ENCODE measurements at regions not wholly inside any gene's neighbourhood (a gene's known extent, or its start where the extent isn't known, plus 50 kb on each side); places are given as distances from the start of the nearest gene placed in this dataset.

GRCh38 chr17:77636835-77637817 lies 321.4 kb upstream of the TNRC6C start:
- no peak overlapping the region for H3K9ac ChIP-seq (ENCODE audit: low read length)
- no peaks in the 10 kb centered on the region for H3K27me3 ChIP-seq (ENCODE audit: control insufficient read depth, insufficient read depth, low read length)
- H3K4me3 ChIP-seq (ENCODE audit: low read length) = no peak overlapping the region
- no peak overlapping the region for H3K27ac ChIP-seq (ENCODE audit: low read depth, low read length)
- H3K36me3 ChIP-seq (ENCODE audit: control insufficient read depth, insufficient read depth, low read length) = no peaks in the 10 kb centered on the region
- no peaks in the 10 kb centered on the region for H3K4me1 ChIP-seq (ENCODE audit: control insufficient read depth, insufficient read depth, low read length)

DNA sequence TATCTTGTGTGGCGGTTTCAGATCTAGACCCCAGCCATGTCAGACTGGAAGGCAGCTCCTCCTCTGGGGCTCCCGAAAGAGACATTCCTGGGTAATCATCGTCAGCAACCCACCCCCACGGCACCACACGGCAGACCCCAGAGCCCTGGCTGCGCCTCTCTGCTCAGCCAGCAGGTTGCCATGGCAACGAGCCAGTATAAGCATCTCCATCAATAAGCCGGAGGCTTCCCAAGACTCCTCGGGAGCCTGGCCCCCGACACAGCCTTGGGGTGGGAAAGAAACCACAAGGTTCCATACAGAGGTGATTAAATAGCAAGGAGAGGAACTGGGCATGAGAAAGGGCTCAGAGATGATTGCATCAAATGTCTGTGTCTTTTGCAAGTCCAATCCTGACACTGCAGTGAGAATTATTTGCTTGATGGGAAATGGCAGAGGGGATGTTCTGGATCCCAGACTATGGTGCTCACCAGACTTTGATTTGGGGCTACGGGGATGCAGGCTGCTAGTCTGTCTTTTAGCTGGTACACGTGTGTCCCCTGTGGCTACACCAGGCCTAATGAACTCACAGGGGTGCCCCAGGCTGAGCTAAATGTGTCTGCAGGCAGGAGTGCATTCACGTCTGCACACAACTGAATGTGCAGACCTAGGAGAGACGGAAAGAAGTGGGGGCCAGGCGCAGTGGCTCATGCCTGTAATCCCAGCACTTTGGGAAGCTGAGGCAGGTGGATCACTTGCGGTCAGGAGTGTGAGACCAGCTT lies 320.5 kb upstream of the TNRC6C start:
- Histone ChIP-seq H3K36me3 (ENCODE audit: control insufficient read depth, insufficient read depth, low read length) (no peaks in the 10 kb centered on the region), H3K27me3 (ENCODE audit: control insufficient read depth, insufficient read depth, low read length) (no peaks in the 10 kb centered on the region), H3K4me3 (ENCODE audit: low read length) (no peak overlapping the region), H3K4me1 (ENCODE audit: control insufficient read depth, insufficient read depth, low read length) (no peaks in the 10 kb centered on the region), H3K27ac (ENCODE audit: low read depth, low read length) (no peak overlapping the region), H3K9ac (ENCODE audit: low read length) (no peak overlapping the region)

- Histone ChIP-seq H3K27me3 (ENCODE audit: control insufficient read depth, insufficient read depth, low read length) (no peaks in the 10 kb centered on the region), H3K36me3 (ENCODE audit: control insufficient read depth, insufficient read depth, low read length) (no peaks in the 10 kb centered on the region), H3K9ac (ENCODE audit: low read length) (no peak overlapping the region), H3K4me3 (ENCODE audit: low read length) (no peak overlapping the region), H3K27ac (ENCODE audit: low read depth, low read length) (no peak overlapping the region), H3K4me1 (ENCODE audit: control insufficient read depth, insufficient read depth, low read length) (no peaks in the 10 kb centered on the region)
These were observed 318.3 kb upstream of the TNRC6C start for GRCh38 chr17:77640252-77640651.

GRCh38 chr17:77640916-77641605 lies 317.4 kb upstream of the TNRC6C start:
- H3K9ac ChIP-seq (ENCODE audit: low read length) = no peak overlapping the region
- H3K4me3 ChIP-seq (ENCODE audit: low read length) = no peak overlapping the region
- H3K4me1 ChIP-seq (ENCODE audit: control insufficient read depth, insufficient read depth, low read length) = no peaks in the 10 kb centered on the region
- H3K36me3 ChIP-seq (ENCODE audit: control insufficient read depth, insufficient read depth, low read length) = no peaks in the 10 kb centered on the region
- no peaks in the 10 kb centered on the region for H3K27me3 ChIP-seq (ENCODE audit: control insufficient read depth, insufficient read depth, low read length)
- no peak overlapping the region for H3K27ac ChIP-seq (ENCODE audit: low read depth, low read length)

DNA sequence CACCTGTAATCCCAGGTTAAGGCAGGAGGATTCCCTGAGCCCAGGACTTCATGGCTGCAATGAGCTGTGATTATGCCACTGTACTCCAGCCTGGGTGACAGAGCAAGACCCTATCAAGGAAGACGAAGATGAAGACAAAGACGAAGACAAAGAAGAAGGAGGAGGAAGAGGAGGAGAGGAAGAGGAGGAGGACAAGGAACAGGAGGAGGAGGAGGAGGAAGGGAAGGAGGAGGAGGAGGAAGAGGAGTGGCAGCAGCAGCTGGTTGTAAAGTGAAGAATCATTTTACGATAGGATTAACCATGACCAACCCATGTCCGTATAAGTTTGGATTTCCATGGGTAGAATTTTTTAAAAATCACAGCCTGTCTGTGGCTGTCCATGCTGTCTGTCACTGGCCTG lies 316.8 kb upstream of the TNRC6C start:
- H3K4me1 ChIP-seq (ENCODE audit: control insufficient read depth, insufficient read depth, low read length) = no peaks in the 10 kb centered on the region
- H3K4me3 ChIP-seq (ENCODE audit: low read length) = no peak overlapping the region
- H3K36me3 ChIP-seq (ENCODE audit: control insufficient read depth, insufficient read depth, low read length) = no peaks in the 10 kb centered on the region
- H3K27ac ChIP-seq (ENCODE audit: low read depth, low read length) = no peak overlapping the region
- no peaks in the 10 kb centered on the region for H3K27me3 ChIP-seq (ENCODE audit: control insufficient read depth, insufficient read depth, low read length)
- no peak overlapping the region for H3K9ac ChIP-seq (ENCODE audit: low read length)

GRCh38 chr17:77644181-77645071 lies 314.1 kb upstream of the TNRC6C start:
- Histone ChIP-seq H3K27ac (ENCODE audit: low read depth, low read length) (no peak overlapping the region), H3K27me3 (ENCODE audit: control insufficient read depth, insufficient read depth, low read length) (no peaks in the 10 kb centered on the region), H3K9ac (ENCODE audit: low read length) (no peak overlapping the region), H3K4me3 (ENCODE audit: low read length) (no peak overlapping the region), H3K36me3 (ENCODE audit: control insufficient read depth, insufficient read depth, low read length) (no peaks in the 10 kb centered on the region), H3K4me1 (ENCODE audit: control insufficient read depth, insufficient read depth, low read length) (no peaks in the 10 kb centered on the region)

DNA sequence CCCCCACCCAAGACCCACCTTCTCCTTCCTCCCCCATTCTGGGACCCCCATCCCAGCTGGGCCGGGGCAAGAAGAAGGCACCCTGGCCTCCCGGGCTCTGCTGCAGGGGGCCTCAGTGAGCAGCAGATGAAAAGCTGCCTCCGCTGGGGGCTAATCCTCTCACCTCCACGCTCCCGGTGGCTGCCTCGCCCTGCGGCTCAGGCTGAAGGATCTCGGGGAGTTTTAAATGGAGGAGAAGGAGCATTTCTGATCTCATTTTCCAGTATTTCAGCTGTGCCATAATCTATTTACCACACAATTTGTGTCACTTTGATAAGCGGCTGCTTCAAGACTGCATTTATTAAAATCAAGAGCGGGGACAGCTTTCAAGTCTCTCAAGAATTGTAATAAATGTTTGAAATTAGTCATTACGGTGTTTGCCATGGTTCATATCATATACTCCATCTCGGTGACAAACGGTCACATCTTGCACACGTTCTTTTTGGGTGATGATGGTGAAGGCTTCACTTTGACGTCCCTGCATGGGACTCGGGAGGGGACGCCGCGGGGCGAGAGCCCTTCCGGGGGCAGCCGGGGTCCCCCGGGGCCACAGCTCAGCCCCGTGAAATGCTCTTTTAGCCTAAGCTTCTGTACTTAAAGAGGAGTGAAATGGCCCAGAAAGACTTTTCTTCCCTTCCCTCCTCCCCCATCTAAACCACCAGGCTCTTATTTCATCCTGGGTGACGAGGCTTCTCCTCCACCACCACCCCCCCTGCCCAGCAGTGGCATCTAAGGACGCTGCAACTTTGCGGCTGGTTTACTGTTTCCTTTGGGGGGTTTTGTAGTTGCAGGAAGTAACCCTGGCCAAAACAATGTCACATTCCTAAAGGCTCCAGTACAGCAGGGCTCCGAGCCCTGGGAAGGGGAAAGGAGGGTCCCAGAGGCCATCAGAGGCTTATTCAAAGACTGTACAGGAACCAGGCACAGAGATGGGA lies 313.1 kb upstream of the TNRC6C start:
- Histone ChIP-seq H3K9ac (ENCODE audit: low read length) (no peak overlapping the region), H3K4me3 (ENCODE audit: low read length) (no peak overlapping the region), H3K4me1 (ENCODE audit: control insufficient read depth, insufficient read depth, low read length) (no peaks in the 10 kb centered on the region), H3K27me3 (ENCODE audit: control insufficient read depth, insufficient read depth, low read length) (no peaks in the 10 kb centered on the region), H3K27ac (ENCODE audit: low read depth, low read length) (no peak overlapping the region), H3K36me3 (ENCODE audit: control insufficient read depth, insufficient read depth, low read length) (no peaks in the 10 kb centered on the region)

DNA sequence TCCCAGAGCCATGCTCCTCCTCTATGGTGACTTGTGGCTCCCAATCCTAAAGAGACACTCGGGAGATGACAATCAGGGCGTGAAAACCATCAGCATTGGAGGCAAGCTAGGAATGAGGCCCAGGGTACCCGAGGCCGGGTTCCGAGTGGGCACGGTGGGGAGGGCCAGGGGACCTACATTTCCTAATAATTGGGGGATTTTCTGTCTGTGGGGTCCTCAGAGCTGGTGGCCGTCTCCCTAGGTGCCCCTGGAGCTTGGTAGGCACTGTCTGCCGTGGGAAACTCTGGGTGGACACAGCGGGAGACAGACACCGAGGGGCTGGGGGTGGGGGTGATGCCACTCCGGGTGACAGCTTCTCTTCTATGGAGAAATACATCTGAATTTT lies 312.5 kb upstream of the TNRC6C start:
- H3K27ac ChIP-seq (ENCODE audit: low read depth, low read length) = no peak overlapping the region
- no peaks in the 10 kb centered on the region for H3K4me1 ChIP-seq (ENCODE audit: control insufficient read depth, insufficient read depth, low read length)
- H3K27me3 ChIP-seq (ENCODE audit: control insufficient read depth, insufficient read depth, low read length) = no peaks in the 10 kb centered on the region
- H3K9ac ChIP-seq (ENCODE audit: low read length) = no peak overlapping the region
- H3K36me3 ChIP-seq (ENCODE audit: control insufficient read depth, insufficient read depth, low read length) = no peaks in the 10 kb centered on the region
- no peak overlapping the region for H3K4me3 ChIP-seq (ENCODE audit: low read length)

GRCh38 chr17:77647531-77647930 lies 311.0 kb upstream of the TNRC6C start:
- no peak overlapping the region for H3K4me3 ChIP-seq (ENCODE audit: low read length)
- no peak overlapping the region for H3K9ac ChIP-seq (ENCODE audit: low read length)
- H3K27ac ChIP-seq (ENCODE audit: low read depth, low read length) = no peak overlapping the region
- no peaks in the 10 kb centered on the region for H3K4me1 ChIP-seq (ENCODE audit: control insufficient read depth, insufficient read depth, low read length)
- no peaks in the 10 kb centered on the region for H3K27me3 ChIP-seq (ENCODE audit: control insufficient read depth, insufficient read depth, low read length)
- no peaks in the 10 kb centered on the region for H3K36me3 ChIP-seq (ENCODE audit: control insufficient read depth, insufficient read depth, low read length)

GRCh38 chr17:77649717-77650211 lies 308.7 kb upstream of the TNRC6C start:
- Histone ChIP-seq H3K36me3 (ENCODE audit: control insufficient read depth, insufficient read depth, low read length) (no peaks in the 10 kb centered on the region), H3K4me3 (ENCODE audit: low read length) (no peak overlapping the region), H3K4me1 (ENCODE audit: control insufficient read depth, insufficient read depth, low read length) (no peaks in the 10 kb centered on the region), H3K27ac (ENCODE audit: low read depth, low read length) (no peak overlapping the region), H3K9ac (ENCODE audit: low read length) (no peak overlapping the region), H3K27me3 (ENCODE audit: control insufficient read depth, insufficient read depth, low read length) (no peaks in the 10 kb centered on the region)

- H3K36me3 ChIP-seq (ENCODE audit: control insufficient read depth, insufficient read depth, low read length) = no peaks in the 10 kb centered on the region
- no peak overlapping the region for H3K27ac ChIP-seq (ENCODE audit: low read depth, low read length)
- no peak overlapping the region for H3K9ac ChIP-seq (ENCODE audit: low read length)
- no peaks in the 10 kb centered on the region for H3K27me3 ChIP-seq (ENCODE audit: control insufficient read depth, insufficient read depth, low read length)
- H3K4me3 ChIP-seq (ENCODE audit: low read length) = no peak overlapping the region
- no peaks in the 10 kb centered on the region for H3K4me1 ChIP-seq (ENCODE audit: control insufficient read depth, insufficient read depth, low read length)
These were observed 306.5 kb upstream of the TNRC6C start for GRCh38 chr17:77651988-77652387.
